Esophagus muscularis mucosa (tissue), 4 donors: ENCODE measurements at regions not wholly inside any gene's neighbourhood (a gene's known extent, or its start where the extent isn't known, plus 50 kb on each side); places are given as distances from the start of the nearest gene placed in this dataset.

Experiments used
- DNase-seq: peaks from one replicate; pipeline ENCODE4 v3.0.0-alpha.2; 2017; ENCODE audit errors: extremely low spot score
- H3K27ac ChIP-seq, 4 donors: fragments of 200-600 bp; sonication (generic); replicated peaks in 1 of 4; 1 replicate in 3 of 4; 2 replicates in 1 of 4; pipeline ENCODE4 v1.5.1; 2016 to 2019; ENCODE audit warnings: mild to moderate bottlenecking in 1 of 4
- H3K27me3 ChIP-seq, 4 donors: fragments of 200-600 bp; sonication (generic); one replicate each; pipeline versions ENCODE4 v1.5.1 to v1.6.0; 2016 to 2019
- H3K36me3 ChIP-seq, 4 donors: fragments of 200-600 bp; sonication (generic); one replicate each; pipeline ENCODE4 v1.5.1; 2016 to 2019
- H3K4me1 ChIP-seq, 4 donors: fragments of 200-600 bp; sonication (generic); one replicate each; pipeline ENCODE4 v1.5.1; 2016 to 2019
- H3K4me3 ChIP-seq, 4 donors: fragments of 200-600 bp; sonication (generic); 1 replicate in 2 of 4; 2 replicates in 2 of 4; pipeline ENCODE4 v1.5.1; 2016 to 2019; ENCODE audit warnings: mild to moderate bottlenecking in 4 of 4, moderate library complexity in 1 of 4
- H3K9me3 ChIP-seq, 4 donors: fragments of 200-600 bp; sonication (generic); 1 replicate in 3 of 4; 2 replicates in 1 of 4; pipeline ENCODE4 v1.5.1; 2016 to 2019
- CTCF ChIP-seq, 3 experiments: fragments of 200-600 bp in 2 of 3; fragments of 450-650 bp in 1 of 3; sonication (generic) in 2 of 3; IDR thresholded peaks; one replicate each; pipeline ENCODE4 v1.5.1; 2017 to 2019; ENCODE audit warnings: antibody characterized with exemption in 3 of 3, mild to moderate bottlenecking in 2 of 3, moderate library complexity in 1 of 3
- EP300 ChIP-seq: sonication (generic); formaldehyde crosslinking; IDR thresholded peaks from one replicate; pipeline ENCODE4 v1.6.1; 2017; ENCODE audit warnings: antibody characterized with exemption
- POLR2A ChIP-seq: fragments of 450-650 bp; IDR thresholded peaks from one replicate; pipeline ENCODE4 v1.6.1; 2017; ENCODE audit warnings: antibody characterized with exemption, moderate library complexity, mild to moderate bottlenecking, low read depth
- POLR2AphosphoS5 ChIP-seq, 2 donors: sonication (generic); formaldehyde crosslinking; IDR thresholded peaks; one replicate each; pipeline ENCODE4 v1.6.1; 2017; ENCODE audit warnings: antibody characterized with exemption in 2 of 2
- WGBS: methylation state at CpG from one replicate; pipeline ENCODE4 v1.1.5; 2018; 5-methylcytosine and 5-hydroxymethylcytosine counted together
- intact Hi-C: fragments of 100-400 bp; cut with DNase I; formaldehyde crosslinking; loops from one replicate; pipeline ENCODE4 v1.15.1; 2023

GRCh38 chr2:223652902-223653301 is 50.7 kb upstream of the SCG2 start:
- no peaks in the 10 kb centered on the region for H3K27me3 ChIP-seq
- H3K4me1 ChIP-seq, result no peaks in the 10 kb centered on the region
- no peak overlapping the region for H3K27ac ChIP-seq
- 92% methylated on average over 1 of the region's 1 CpG for WGBS
- H3K36me3 ChIP-seq, result no peaks in the 10 kb centered on the region
- no peak overlapping the region for H3K4me3 ChIP-seq
- intact Hi-C loops, result no loop called here
- DNase-seq, result no peak
- H3K9me3 ChIP-seq, result no peaks in the 10 kb centered on the region
- TF ChIP-seq CTCF (IDR thresholded peaks at IDR 0.05) (no peak), EP300 (no peak)

GRCh38 chr2:223652122-223652521 is 50.0 kb upstream of the SCG2 start:
- Histone ChIP-seq H3K27me3 (no peaks in the 10 kb centered on the region), H3K4me3 (no peak overlapping the region), H3K4me1 (no peaks in the 10 kb centered on the region), H3K9me3 (no peaks in the 10 kb centered on the region), H3K27ac (no peak overlapping the region), H3K36me3 (no peaks in the 10 kb centered on the region)
- TF ChIP-seq EP300 (no peak), POLR2A (no peak), POLR2AphosphoS5 (IDR thresholded peaks at IDR 0.05) (no peak), CTCF (IDR thresholded peaks at IDR 0.05) (no peak)
- no peak for DNase-seq
- 93% methylated on average over 1 of the region's 1 CpG for WGBS
- intact Hi-C loops, result no loop called here
